ENCODE measurements at regions not wholly inside any gene's neighbourhood (a gene's known extent, or its start where the extent isn't known, plus 50 kb on each side); places are given as distances from the start of the nearest gene placed in this dataset.
"Not testable (repeated sequence)": the region's sequence is repeated elsewhere in the genome, so short reads cannot be mapped to it uniquely, and the experiment has no call there.

GRCh38 chr11:7869467-7869866 is 61.6 kb downstream of the OR10A6 start:
- no peaks in the 10 kb centered on the region for H3K27me3 ChIP-seq (ENCODE audit: control insufficient read depth, low read length)
- H3K4me2 ChIP-seq (ENCODE audit: low read length) = no peak overlapping the region
- H3K36me3 ChIP-seq (ENCODE audit: control insufficient read depth, low read length) = 0 out of 2 replicates have a peak, but pooled peaks cover 4% of the 10 kb centered on the region
- H3F3A ChIP-seq (ENCODE audit: control insufficient read depth, insufficient read depth) = no peaks in the 10 kb centered on the region
- peaks cover 20% of the 10 kb centered on the region for H3K4me1 ChIP-seq (ENCODE audit: control insufficient read depth, low read length)
- H3K4me3 ChIP-seq (ENCODE audit: low read length) = no peak overlapping the region
- no peaks in the 10 kb centered on the region for H3K9me3 ChIP-seq (ENCODE audit: control insufficient read depth, insufficient read depth, low read length)
- H3K79me2 ChIP-seq (ENCODE audit: control insufficient read depth, low read length) = no peaks in the 10 kb centered on the region
- H3K27ac ChIP-seq (ENCODE audit: low read depth, low read length) = no peak overlapping the region
- TF ChIP-seq CTCF (IDR thresholded peaks at IDR 0.05; ENCODE audit: low read depth, low read length, poor library complexity, severe bottlenecking) (no peak), EZH2phosphoT487 (IDR thresholded peaks at IDR 0.05; ENCODE audit: borderline replicate concordance, low read length) (no peak)
- H3K9me2 ChIP-seq (replicated peaks; ENCODE audit: control insufficient read depth, low read length) = no peaks in the 10 kb centered on the region
- H4K20me1 ChIP-seq (ENCODE audit: control insufficient read depth, insufficient read depth, low read depth, low read length) = no peaks in the 10 kb centered on the region

- not testable (repeated sequence) for H3F3A ChIP-seq (ENCODE audit: control insufficient read depth, insufficient read depth); H3K4me2 ChIP-seq (ENCODE audit: low read length); H3K9me2 ChIP-seq (replicated peaks; ENCODE audit: control insufficient read depth, low read length); H3K27me3 ChIP-seq (ENCODE audit: control insufficient read depth, low read length); H3K27ac ChIP-seq (ENCODE audit: low read depth, low read length); H3K36me3 ChIP-seq (ENCODE audit: control insufficient read depth, low read length); H3K4me3 ChIP-seq (ENCODE audit: low read length); H3K9me3 ChIP-seq (ENCODE audit: control insufficient read depth, insufficient read depth, low read length); H4K20me1 ChIP-seq (ENCODE audit: control insufficient read depth, insufficient read depth, low read depth, low read length); H3K4me1 ChIP-seq (ENCODE audit: control insufficient read depth, low read length); H3K79me2 ChIP-seq (ENCODE audit: control insufficient read depth, low read length)
These were observed 64.5 kb upstream of the OR5P2 start for GRCh38 chr11:7861292-7861691.

- not testable (repeated sequence) for H3K36me3 ChIP-seq (ENCODE audit: control insufficient read depth, low read length); H3F3A ChIP-seq (ENCODE audit: control insufficient read depth, insufficient read depth); H3K27ac ChIP-seq (ENCODE audit: low read depth, low read length); H3K9me3 ChIP-seq (ENCODE audit: control insufficient read depth, insufficient read depth, low read length); H3K9me2 ChIP-seq (replicated peaks; ENCODE audit: control insufficient read depth, low read length); H3K79me2 ChIP-seq (ENCODE audit: control insufficient read depth, low read length); H3K4me3 ChIP-seq (ENCODE audit: low read length); H3K27me3 ChIP-seq (ENCODE audit: control insufficient read depth, low read length); H3K4me1 ChIP-seq (ENCODE audit: control insufficient read depth, low read length); H4K20me1 ChIP-seq (ENCODE audit: control insufficient read depth, insufficient read depth, low read depth, low read length); H3K4me2 ChIP-seq (ENCODE audit: low read length)
These were observed 64.1 kb upstream of the OR5P2 start for GRCh38 chr11:7860844-7861243.

GRCh38 chr11:7858006-7858405 is 61.3 kb upstream of the OR5P2 start:
- TF ChIP-seq CTCF (IDR thresholded peaks at IDR 0.05; ENCODE audit: low read depth, low read length, poor library complexity, severe bottlenecking) (no peak), EZH2phosphoT487 (IDR thresholded peaks at IDR 0.05; ENCODE audit: borderline replicate concordance, low read length) (no peak)
- Histone ChIP-seq H3K4me1 (ENCODE audit: control insufficient read depth, low read length) (no peaks in the 10 kb centered on the region), H3K27me3 (ENCODE audit: control insufficient read depth, low read length) (no peaks in the 10 kb centered on the region), H3K9me3 (ENCODE audit: control insufficient read depth, insufficient read depth, low read length) (no peaks in the 10 kb centered on the region), H3K4me3 (ENCODE audit: low read length) (no peak overlapping the region), H4K20me1 (ENCODE audit: control insufficient read depth, insufficient read depth, low read depth, low read length) (no peaks in the 10 kb centered on the region), H3K4me2 (ENCODE audit: low read length) (no peak overlapping the region), H3K9me2 (replicated peaks; ENCODE audit: control insufficient read depth, low read length) (no peaks in the 10 kb centered on the region), H3K36me3 (ENCODE audit: control insufficient read depth, low read length) (no peaks in the 10 kb centered on the region), H3K27ac (ENCODE audit: low read depth, low read length) (no peak overlapping the region), H3K79me2 (ENCODE audit: control insufficient read depth, low read length) (no peaks in the 10 kb centered on the region), H3F3A (ENCODE audit: control insufficient read depth, insufficient read depth) (no peaks in the 10 kb centered on the region)
